ENCODE measurements at regions not wholly inside any gene's neighbourhood (a gene's known extent, or its start where the extent isn't known, plus 50 kb on each side); places are given as distances from the start of the nearest gene placed in this dataset.

GRCh38 chr19:27676877-27677276 lies 1536.1 kb downstream of the UQCRFS1 start:
- TF ChIP-seq CTCF (IDR thresholded peaks at IDR 0.05) (no peak), POLR2AphosphoS5 (IDR thresholded peaks at IDR 0.05) (no peak), EP300 (IDR thresholded peaks at IDR 0.05) (no peak), POLR2A (IDR thresholded peaks at IDR 0.05) (no peak)

All from sigmoid colon (tissue), 4 donors.